Colonic mucosa (tissue), 4 donors: ENCODE measurements at regions not wholly inside any gene's neighbourhood (a gene's known extent, or its start where the extent isn't known, plus 50 kb on each side); places are given as distances from the start of the nearest gene placed in this dataset.

Experiments
- DNase-seq: peaks from one replicate; pipeline ENCODE4 v3.0.0-alpha.2; 2020
- H3K27ac ChIP-seq: fragments of 200-600 bp; one replicate; pipeline ENCODE4 v1.8.0; 2021
- H3K27me3 ChIP-seq: fragments of 200-600 bp; one replicate; pipeline ENCODE4 v1.8.0; 2021
- H3K36me3 ChIP-seq: fragments of 200-600 bp; one replicate; pipeline ENCODE4 v1.8.0; 2021
- H3K4me1 ChIP-seq: fragments of 200-600 bp; one replicate; pipeline ENCODE4 v1.8.0; 2021; ENCODE audit warnings: mild to moderate bottlenecking
- H3K4me3 ChIP-seq: fragments of 200-600 bp; one replicate; pipeline ENCODE4 v1.8.0; 2021
- H3K9ac ChIP-seq, 2 donors: one replicate each; pipeline ENCODE4 v1.7.0; 2013; ENCODE audit warnings: control low read depth in 2 of 2, low read depth in 2 of 2, low read length in 2 of 2
- H3K9me3 ChIP-seq: fragments of 200-600 bp; one replicate; pipeline ENCODE4 v1.8.0; 2021
- CTCF ChIP-seq: fragments of 200-600 bp; IDR thresholded peaks from one replicate; pipeline ENCODE4 v1.8.0; 2022; ENCODE audit warnings: antibody characterized with exemption, mild to moderate bottlenecking
- intact Hi-C: fragments of 100-400 bp; cut with DNase I; formaldehyde crosslinking; loops from one replicate; pipeline ENCODE4 v1.14.1; 2022
- donor health status: healthy.
- donor health status: DM: no; HTN: no; CAD: no.
- donor health status: DM: no; HTN: no; CAD: no.

GRCh38 chr2:204278454-204278853 lies 266.8 kb upstream of the PARD3B start:
- no peaks in the 10 kb centered on the region for H3K4me1 ChIP-seq
- no peak overlapping the region for H3K9ac ChIP-seq
- H3K4me3 ChIP-seq: no peak overlapping the region
- H3K9me3 ChIP-seq: no peaks in the 10 kb centered on the region
- no peaks in the 10 kb centered on the region for H3K27me3 ChIP-seq
- H3K36me3 ChIP-seq: no peaks in the 10 kb centered on the region
- H3K27ac ChIP-seq: no peak overlapping the region
- no peak for DNase-seq
- intact Hi-C loops: no loop called here
- TF ChIP-seq CTCF: no peak

GRCh38 chr2:204279819-204280218 lies 265.5 kb upstream of the PARD3B start:
- H3K36me3 ChIP-seq: no peaks in the 10 kb centered on the region
- no peak for TF ChIP-seq CTCF
- no peaks in the 10 kb centered on the region for H3K9me3 ChIP-seq
- no peak overlapping the region for H3K27ac ChIP-seq
- no peak overlapping the region for H3K4me3 ChIP-seq
- no peaks in the 10 kb centered on the region for H3K27me3 ChIP-seq
- H3K9ac ChIP-seq: no peak overlapping the region
- no peak for DNase-seq
- intact Hi-C loops: no loop called here
- no peaks in the 10 kb centered on the region for H3K4me1 ChIP-seq

GRCh38 chr2:204280262-204280668 lies 265.0 kb upstream of the PARD3B start:
- TF ChIP-seq CTCF: no peak
- intact Hi-C loops: no loop called here
- DNase-seq: no peak
- no peaks in the 10 kb centered on the region for H3K9me3 ChIP-seq
- H3K9ac ChIP-seq: no peak overlapping the region
- H3K27me3 ChIP-seq: no peaks in the 10 kb centered on the region
- no peaks in the 10 kb centered on the region for H3K36me3 ChIP-seq
- H3K4me1 ChIP-seq: no peaks in the 10 kb centered on the region
- no peak overlapping the region for H3K4me3 ChIP-seq
- H3K27ac ChIP-seq: no peak overlapping the region

- TF ChIP-seq CTCF: no peak
- Histone ChIP-seq H3K27ac (no peak overlapping the region), H3K4me1 (no peaks in the 10 kb centered on the region), H3K36me3 (no peaks in the 10 kb centered on the region), H3K9ac (no peak overlapping the region), H3K4me3 (no peak overlapping the region), H3K27me3 (no peaks in the 10 kb centered on the region), H3K9me3 (no peaks in the 10 kb centered on the region)
- DNase-seq: no peak
- intact Hi-C loops: no loop called here
Observed at GRCh38 chr2:204282081-204282480, 263.2 kb upstream of the PARD3B start.

- Histone ChIP-seq H3K36me3 (no peaks in the 10 kb centered on the region), H3K9ac (no peak overlapping the region), H3K9me3 (no peaks in the 10 kb centered on the region), H3K27me3 (no peaks in the 10 kb centered on the region), H3K27ac (no peak overlapping the region), H3K4me3 (no peak overlapping the region), H3K4me1 (no peaks in the 10 kb centered on the region)
- TF ChIP-seq CTCF: no peak
- DNase-seq: no peak
- intact Hi-C loops: no loop called here
Observed at GRCh38 chr2:204282525-204282924, 262.8 kb upstream of the PARD3B start.

- H3K27ac ChIP-seq: no peak overlapping the region
- TF ChIP-seq CTCF: no peak
- no peaks in the 10 kb centered on the region for H3K4me1 ChIP-seq
- no peak overlapping the region for H3K4me3 ChIP-seq
- H3K9ac ChIP-seq: no peak overlapping the region
- intact Hi-C loops: no loop called here
- no peaks in the 10 kb centered on the region for H3K27me3 ChIP-seq
- H3K9me3 ChIP-seq: no peaks in the 10 kb centered on the region
- DNase-seq: no peak
- no peaks in the 10 kb centered on the region for H3K36me3 ChIP-seq
Observed at GRCh38 chr2:204289066-204289465, 256.2 kb upstream of the PARD3B start.
